Neuronal stem cell (in vitro differentiated cells): ENCODE measurements at regions not wholly inside any gene's neighbourhood (a gene's known extent, or its start where the extent isn't known, plus 50 kb on each side); places are given as distances from the start of the nearest gene placed in this dataset.
A peak's percentile ranks its signal among the peaks of the same experiment; 100 is the strongest.

Experiments
- DNase-seq: peaks from one replicate; pipeline ENCODE4 v3.0.0-alpha.2; 2013; ENCODE audit warnings: low spot score
- H2AFZ ChIP-seq: one replicate; pipeline ENCODE4 v1.6.1; 2013; ENCODE audit warnings: mild to moderate bottlenecking, low read length, inconsistent platforms
- H2AK5ac ChIP-seq: 2 replicates; pipeline ENCODE4 v1.6.1; 2013; ENCODE audit warnings: low read depth, mild to moderate bottlenecking, inconsistent platforms, low read length, moderate library complexity, mixed read lengths
- H2BK120ac ChIP-seq: 2 replicates; pipeline ENCODE4 v1.6.1; 2013; ENCODE audit warnings: low read depth, mild to moderate bottlenecking, inconsistent platforms, low read length, moderate library complexity, mixed read lengths
- H2BK12ac ChIP-seq: one replicate; pipeline ENCODE4 v1.6.1; 2013; ENCODE audit warnings: low read length, inconsistent platforms
- H2BK15ac ChIP-seq: 2 replicates; pipeline ENCODE4 v1.6.1; 2013; ENCODE audit warnings: mild to moderate bottlenecking, low read length, inconsistent platforms, mixed read lengths
- H2BK5ac ChIP-seq: one replicate; pipeline ENCODE4 v1.6.1; 2013; ENCODE audit warnings: inconsistent platforms, mild to moderate bottlenecking, low read length, moderate library complexity
- H3K14ac ChIP-seq: one replicate; pipeline ENCODE4 v1.6.1; 2013; ENCODE audit warnings: low read length, inconsistent platforms
- H3K18ac ChIP-seq: 2 replicates; pipeline ENCODE4 v1.6.1; 2013; ENCODE audit warnings: low read length, inconsistent platforms
- H3K23ac ChIP-seq: 2 replicates; pipeline ENCODE4 v1.6.1; 2013; ENCODE audit warnings: low read depth, mild to moderate bottlenecking, mixed read lengths, low read length, inconsistent platforms; ENCODE audit not compliant: poor library complexity
- H3K27ac ChIP-seq: replicated peaks from 3 replicates; pipeline ENCODE4 v1.5.1; 2013; ENCODE audit warnings: low read length, inconsistent platforms
- H3K27me3 ChIP-seq, 3 experiments: 2 replicates each; pipeline ENCODE4 v1.6.1; 2013; ENCODE audit warnings: low read length in 3 of 3, mild to moderate bottlenecking in 2 of 3, inconsistent platforms in 1 of 3, low read depth in 1 of 3, mixed read lengths in 1 of 3, moderate library complexity in 1 of 3; ENCODE audit not compliant: control insufficient read depth in 3 of 3, insufficient read depth in 3 of 3
- H3K36me3 ChIP-seq, 2 donors: replicated peaks in 1 of 2; 2 replicates each; pipeline ENCODE4 v1.6.1; 2013; ENCODE audit warnings: low read length in 2 of 2; ENCODE audit not compliant: control insufficient read depth in 2 of 2, insufficient read depth in 2 of 2
- H3K4ac ChIP-seq: 2 replicates; pipeline ENCODE4 v1.6.1; 2013; ENCODE audit warnings: inconsistent platforms, mild to moderate bottlenecking, low read length, moderate library complexity
- H3K4me1 ChIP-seq, 2 donors: 1 replicate in 1 of 2; 2 replicates in 1 of 2; pipeline ENCODE4 v1.6.1; 2013; ENCODE audit warnings: low read length in 2 of 2, low read depth in 1 of 2; ENCODE audit not compliant: control insufficient read depth in 2 of 2, insufficient read depth in 1 of 2
- H3K4me2 ChIP-seq: one replicate; pipeline ENCODE4 v1.6.1; 2013; ENCODE audit warnings: mild to moderate bottlenecking, low read length, inconsistent platforms; ENCODE audit not compliant: insufficient read depth, poor library complexity, severe bottlenecking
- H3K4me3 ChIP-seq, 2 donors: 2 replicates each; pipeline ENCODE4 v1.5.1; 2013; ENCODE audit warnings: low read length in 2 of 2, mild to moderate bottlenecking in 2 of 2, inconsistent platforms in 1 of 2, moderate library complexity in 1 of 2
- H3K79me1 ChIP-seq: one replicate; pipeline ENCODE4 v1.6.1; 2013; ENCODE audit warnings: low read depth, mild to moderate bottlenecking, inconsistent platforms, low read length, moderate library complexity
- H3K9ac ChIP-seq: one replicate; pipeline ENCODE4 v1.6.1; 2013; ENCODE audit warnings: mild to moderate bottlenecking, low read depth, low read length, inconsistent platforms; ENCODE audit not compliant: poor library complexity
- H3K9me3 ChIP-seq, 2 donors: replicated peaks in 1 of 2; 2 replicates each; pipeline versions ENCODE3 to v1.6.1; 2013; ENCODE audit warnings: low read length in 2 of 2, mild to moderate bottlenecking in 2 of 2, inconsistent platforms in 1 of 2, low read depth in 1 of 2, mixed read lengths in 1 of 2, moderate library complexity in 1 of 2; ENCODE audit not compliant: control insufficient read depth in 2 of 2, insufficient read depth in 1 of 2
- H4K8ac ChIP-seq: one replicate; pipeline ENCODE4 v1.6.1; 2013; ENCODE audit warnings: low read depth, mild to moderate bottlenecking, inconsistent platforms, low read length, moderate library complexity
- H4K91ac ChIP-seq: one replicate; pipeline ENCODE4 v1.6.1; 2013; ENCODE audit warnings: low read length, low read depth, mild to moderate bottlenecking, inconsistent platforms; ENCODE audit not compliant: poor library complexity
- WGBS, 2 donors: extraction: QIAGEN DNeasy Blood & Tissue Kit; methylation state at CpG; one replicate each; pipeline ENCODE4 v1.1.7; 2013; ENCODE audit warnings: missing lambda C conversion rate in 2 of 2, mixed read lengths in 1 of 2; ENCODE audit not compliant: insufficient read length in 2 of 2, insufficient replicate concordance in 1 of 2; ENCODE audit errors: extremely low coverage in 2 of 2; 5-methylcytosine and 5-hydroxymethylcytosine counted together

GRCh38 chr10:77732213-77733003 is 94.8 kb upstream of the KCNMA1 start:
- H2BK12ac ChIP-seq, result no peak overlapping the region
- no peak overlapping the region for H3K9ac ChIP-seq
- peaks cover 0 to 2% of the 10 kb centered on the region in 2 donors for H3K4me1 ChIP-seq
- no peak overlapping the region for H4K8ac ChIP-seq
- H2BK15ac ChIP-seq, result no peak overlapping the region
- H2AFZ ChIP-seq, result no peak overlapping the region
- no peaks in the 10 kb centered on the region for H3K27me3 ChIP-seq
- H2AK5ac ChIP-seq, result no peak overlapping the region
- H3K4ac ChIP-seq, result no peak overlapping the region
- H3K4me3 ChIP-seq, result no peak overlapping the region
- H3K9me3 ChIP-seq, result no peaks in the 10 kb centered on the region
- no peaks in the 10 kb centered on the region for H3K36me3 ChIP-seq
- no peak overlapping the region for H3K14ac ChIP-seq
- no peak overlapping the region for H3K4me2 ChIP-seq
- no peak overlapping the region for H2BK120ac ChIP-seq
- no peak overlapping the region for H3K18ac ChIP-seq
- no peak overlapping the region for H3K23ac ChIP-seq
- no peak overlapping the region for H2BK5ac ChIP-seq
- WGBS, 2 donors, result no CpG with 5 or more reads among the region's 23 CpGs
- no peaks in the 10 kb centered on the region for H3K79me1 ChIP-seq
- no peak for DNase-seq
- H4K91ac ChIP-seq, result no peak overlapping the region
- H3K27ac ChIP-seq, result no peak overlapping the region

GRCh38 chr10:77727481-77727880 is 89.9 kb upstream of the KCNMA1 start:
- H3K27me3 ChIP-seq, result no peaks in the 10 kb centered on the region
- no peak overlapping the region for H2AFZ ChIP-seq
- no peak overlapping the region for H2BK12ac ChIP-seq
- DNase-seq, result no peak
- WGBS, 2 donors, result no CpG with 5 or more reads among the region's 3 CpGs
- H2BK15ac ChIP-seq, result no peak overlapping the region
- H3K27ac ChIP-seq, result no peak overlapping the region
- H3K4me2 ChIP-seq, result no peak overlapping the region
- no peaks in the 10 kb centered on the region for H3K79me1 ChIP-seq
- H3K9ac ChIP-seq, result no peak overlapping the region
- no peak overlapping the region for H3K18ac ChIP-seq
- H3K4ac ChIP-seq, result no peak overlapping the region
- no peak overlapping the region for H2AK5ac ChIP-seq
- no peak overlapping the region for H3K23ac ChIP-seq
- peaks cover 3 to 7% of the 10 kb centered on the region in 2 donors for H3K4me1 ChIP-seq
- no peak overlapping the region for H2BK5ac ChIP-seq
- H3K14ac ChIP-seq, result no peak overlapping the region
- no peak overlapping the region for H4K8ac ChIP-seq
- H2BK120ac ChIP-seq, result no peak overlapping the region
- no peaks in the 10 kb centered on the region for H3K36me3 ChIP-seq
- H4K91ac ChIP-seq, result no peak overlapping the region
- H3K4me3 ChIP-seq, result no peak overlapping the region
- peaks cover 0 to 2% of the 10 kb centered on the region in 2 donors for H3K9me3 ChIP-seq

GRCh38 chr10:77726732-77727131 is 89.1 kb upstream of the KCNMA1 start:
- Histone ChIP-seq H3K27me3 (no peaks in the 10 kb centered on the region), H2AK5ac (no peak overlapping the region), H4K91ac (no peak overlapping the region), H2BK12ac (no peak overlapping the region), H3K36me3 (no peaks in the 10 kb centered on the region), H2BK5ac (no peak overlapping the region), H2AFZ (no peak overlapping the region), H3K4ac (peak overlapping the region; percentile 66), H3K79me1 (no peaks in the 10 kb centered on the region), H3K4me1 (peaks cover 3 to 7% of the 10 kb centered on the region in 2 donors), H2BK120ac (no peak overlapping the region), H4K8ac (no peak overlapping the region), H2BK15ac (no peak overlapping the region), H3K27ac (no peak overlapping the region), H3K4me3 (no peak overlapping the region), H3K9me3 (peaks cover 0 to 2% of the 10 kb centered on the region in 2 donors), H3K14ac (no peak overlapping the region), H3K18ac (no peak overlapping the region), H3K4me2 (no peak overlapping the region), H3K9ac (no peak overlapping the region), H3K23ac (no peak overlapping the region)
- DNase-seq, result no peak
- no CpG with 5 or more reads among the region's 3 CpGs for WGBS, 2 donors

GRCh38 chr10:77726301-77726700 is 88.7 kb upstream of the KCNMA1 start:
- Histone ChIP-seq H3K18ac (no peak overlapping the region), H3K79me1 (no peaks in the 10 kb centered on the region), H3K27ac (no peak overlapping the region), H3K27me3 (no peaks in the 10 kb centered on the region), H2BK5ac (no peak overlapping the region), H3K4me3 (no peak overlapping the region), H2AFZ (no peak overlapping the region), H4K91ac (no peak overlapping the region), H3K9me3 (peaks cover 0 to 2% of the 10 kb centered on the region in 2 donors), H3K9ac (no peak overlapping the region), H2AK5ac (no peak overlapping the region), H2BK15ac (no peak overlapping the region), H2BK12ac (no peak overlapping the region), H2BK120ac (no peak overlapping the region), H3K36me3 (no peaks in the 10 kb centered on the region), H3K23ac (no peak overlapping the region), H3K4me1 (peaks cover 3 to 7% of the 10 kb centered on the region in 2 donors), H4K8ac (no peak overlapping the region), H3K4ac (no peak overlapping the region), H3K4me2 (no peak overlapping the region), H3K14ac (no peak overlapping the region)
- no CpG with 5 or more reads among the region's 1 CpG for WGBS, 2 donors
- DNase-seq, result no peak
